ENCODE measurements at regions not wholly inside any gene's neighbourhood (a gene's known extent, or its start where the extent isn't known, plus 50 kb on each side); places are given as distances from the start of the nearest gene placed in this dataset.

DNA sequence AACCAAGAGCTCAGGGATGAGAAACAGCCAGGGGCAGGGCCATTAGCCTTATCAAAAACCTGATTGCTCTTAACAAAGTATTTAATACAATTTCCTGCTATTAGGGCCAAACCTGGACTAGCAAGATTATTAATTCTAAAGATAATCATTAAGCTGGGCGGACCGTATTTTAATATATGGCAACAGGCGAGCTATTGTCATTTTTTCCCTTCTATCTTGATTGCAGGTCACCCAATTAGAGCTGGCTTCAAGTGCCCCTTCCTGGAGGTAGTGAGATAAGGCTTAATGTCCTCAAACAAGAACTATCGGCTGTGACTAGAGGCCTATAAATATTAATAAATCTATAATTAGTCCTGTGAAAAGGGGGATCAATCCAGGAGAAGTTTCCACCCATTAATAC lies 66.0 kb upstream of the BLCAP start:
- Histone ChIP-seq H3K27me3 (peaks cover 0 to 57% (median 38%) of the 10 kb centered on the region in 7 donors), H3K4me3 (no peak overlapping the region), H3K36me3 (no peaks in the 10 kb centered on the region), H3K27ac (no peak overlapping the region), H3K4me1 (peaks cover 0 to 4% (median 0%) of the 10 kb centered on the region in 9 donors), H3K9me3 (peaks cover 0 to 2% (median 0%) of the 10 kb centered on the region in 11 donors)
- DNase-seq (no peak), ATAC-seq (no peak)
- WGBS, 2 donors: 59 to 63% methylated on average over 4 of the region's 4 CpGs
- intact Hi-C loops (cut with DNase I): no loop called here
- TF ChIP-seq, protein P1, sequence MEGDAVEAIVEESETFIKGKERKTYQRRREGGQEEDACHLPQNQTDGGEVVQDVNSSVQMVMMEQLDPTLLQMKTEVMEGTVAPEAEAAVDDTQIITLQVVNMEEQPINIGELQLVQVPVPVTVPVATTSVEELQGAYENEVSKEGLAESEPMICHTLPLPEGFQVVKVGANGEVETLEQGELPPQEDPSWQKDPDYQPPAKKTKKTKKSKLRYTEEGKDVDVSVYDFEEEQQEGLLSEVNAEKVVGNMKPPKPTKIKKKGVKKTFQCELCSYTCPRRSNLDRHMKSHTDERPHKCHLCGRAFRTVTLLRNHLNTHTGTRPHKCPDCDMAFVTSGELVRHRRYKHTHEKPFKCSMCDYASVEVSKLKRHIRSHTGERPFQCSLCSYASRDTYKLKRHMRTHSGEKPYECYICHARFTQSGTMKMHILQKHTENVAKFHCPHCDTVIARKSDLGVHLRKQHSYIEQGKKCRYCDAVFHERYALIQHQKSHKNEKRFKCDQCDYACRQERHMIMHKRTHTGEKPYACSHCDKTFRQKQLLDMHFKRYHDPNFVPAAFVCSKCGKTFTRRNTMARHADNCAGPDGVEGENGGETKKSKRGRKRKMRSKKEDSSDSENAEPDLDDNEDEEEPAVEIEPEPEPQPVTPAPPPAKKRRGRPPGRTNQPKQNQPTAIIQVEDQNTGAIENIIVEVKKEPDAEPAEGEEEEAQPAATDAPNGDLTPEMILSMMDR (IDR thresholded peaks at IDR 0.05): no peak

DNA sequence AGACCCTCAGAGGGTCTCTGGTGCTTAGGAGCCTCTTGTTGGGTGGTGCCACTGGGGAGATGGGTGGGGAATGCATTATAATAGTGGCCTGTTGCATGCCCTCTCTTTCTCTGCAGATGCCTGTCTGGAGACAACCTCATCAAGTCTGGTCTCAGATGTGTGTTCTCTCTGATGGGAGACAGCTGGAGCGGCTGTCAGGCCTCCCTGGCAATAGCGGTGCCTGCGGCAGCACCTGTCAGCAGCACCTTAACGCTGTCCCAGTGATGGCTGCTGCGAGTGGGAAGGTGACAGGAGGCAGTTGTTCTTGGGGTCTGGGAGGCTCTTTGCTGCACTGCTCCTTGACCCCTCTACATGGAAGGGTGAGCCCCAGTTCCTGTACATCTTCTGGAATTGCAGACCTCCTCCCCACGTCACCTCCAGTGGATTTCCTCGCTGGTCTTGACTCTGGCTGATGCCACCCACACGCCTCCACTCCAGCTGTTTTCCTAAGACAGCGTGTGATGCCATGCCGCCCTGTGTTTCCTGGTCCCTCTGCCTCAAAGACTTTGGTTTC lies 63.3 kb upstream of the BLCAP start:
- intact Hi-C loops (cut with DNase I): no loop called here
- TF ChIP-seq, protein P1 (IDR thresholded peaks at IDR 0.05): no peak
- ATAC-seq (no peak), DNase-seq (no peak)
- WGBS, 2 donors: 41 to 47% methylated on average over 10 of the region's 10 CpGs
- Histone ChIP-seq H3K27me3 (peaks cover 0 to 36% (median 17%) of the 10 kb centered on the region in 7 donors), H3K36me3 (no peaks in the 10 kb centered on the region), H3K4me1 (no peaks in the 10 kb centered on the region), H3K9me3 (peaks cover 0 to 15% (median 0%) of the 10 kb centered on the region in 11 donors), H3K27ac (no peak overlapping the region), H3K4me3 (no peak overlapping the region)

- no peaks in the 10 kb centered on the region for H3K36me3 ChIP-seq
- DNase-seq (no peak), ATAC-seq (no peak)
- H3K27me3 ChIP-seq: peaks cover 0 to 48% (median 31%) of the 10 kb centered on the region in 7 donors
- TF ChIP-seq, protein P1 (IDR thresholded peaks at IDR 0.05): no peak
- H3K4me3 ChIP-seq: no peak overlapping the region
- intact Hi-C loops (cut with DNase I): no loop called here
- H3K9me3 ChIP-seq: peaks cover 0 to 18% (median 0%) of the 10 kb centered on the region in 11 donors
- WGBS, 2 donors: 73 to 75% methylated on average over 2 of the region's 2 CpGs
- no peak overlapping the region for H3K27ac ChIP-seq
- no peaks in the 10 kb centered on the region for H3K4me1 ChIP-seq
Observed at GRCh38 chr20:37586078-37586477, 58.4 kb upstream of the BLCAP start.

GRCh38 chr20:37584238-37584807 lies 56.6 kb upstream of the BLCAP start:
- TF ChIP-seq, protein P1 (IDR thresholded peaks at IDR 0.05): no peak
- WGBS, 2 donors: 21 to 32% methylated on average over 5 of the region's 5 CpGs
- H3K4me3 ChIP-seq: no peak overlapping the region
- ATAC-seq (no peak), DNase-seq (no peak)
- intact Hi-C loops (cut with DNase I): no loop called here
- peaks cover 0 to 51% (median 34%) of the 10 kb centered on the region in 7 donors for H3K27me3 ChIP-seq
- H3K36me3 ChIP-seq: no peaks in the 10 kb centered on the region
- H3K27ac ChIP-seq: no peak overlapping the region
- H3K4me1 ChIP-seq: no peaks in the 10 kb centered on the region
- H3K9me3 ChIP-seq: peaks cover 0 to 18% (median 0%) of the 10 kb centered on the region in 11 donors
